Testis (tissue), 2 donors: ENCODE measurements at regions not wholly inside any gene's neighbourhood (a gene's known extent, or its start where the extent isn't known, plus 50 kb on each side); places are given as distances from the start of the nearest gene placed in this dataset.

Source experiments
- POLR2A ChIP-seq: fragments of 450-650 bp; IDR thresholded peaks from one replicate; pipeline ENCODE4 v1.6.1; 2017; ENCODE audit warnings: antibody characterized with exemption, mild to moderate bottlenecking, moderate library complexity
- TF ChIP-seq, protein P1 (sequence below), 3 experiments: fragments of 450-650 bp in 2 of 3; fragments of 200-600 bp in 1 of 3; sonication (generic) in 1 of 3; IDR thresholded peaks; one replicate each; pipeline ENCODE4 v1.5.1; 2016 to 2019; ENCODE audit warnings: antibody characterized with exemption in 3 of 3, mild to moderate bottlenecking in 2 of 3, moderate library complexity in 1 of 3

GRCh38 chr4:4805887-4806286 is 53.6 kb upstream of the MSX1 start:
- TF ChIP-seq POLR2A, result no peak
- TF ChIP-seq, protein P1, sequence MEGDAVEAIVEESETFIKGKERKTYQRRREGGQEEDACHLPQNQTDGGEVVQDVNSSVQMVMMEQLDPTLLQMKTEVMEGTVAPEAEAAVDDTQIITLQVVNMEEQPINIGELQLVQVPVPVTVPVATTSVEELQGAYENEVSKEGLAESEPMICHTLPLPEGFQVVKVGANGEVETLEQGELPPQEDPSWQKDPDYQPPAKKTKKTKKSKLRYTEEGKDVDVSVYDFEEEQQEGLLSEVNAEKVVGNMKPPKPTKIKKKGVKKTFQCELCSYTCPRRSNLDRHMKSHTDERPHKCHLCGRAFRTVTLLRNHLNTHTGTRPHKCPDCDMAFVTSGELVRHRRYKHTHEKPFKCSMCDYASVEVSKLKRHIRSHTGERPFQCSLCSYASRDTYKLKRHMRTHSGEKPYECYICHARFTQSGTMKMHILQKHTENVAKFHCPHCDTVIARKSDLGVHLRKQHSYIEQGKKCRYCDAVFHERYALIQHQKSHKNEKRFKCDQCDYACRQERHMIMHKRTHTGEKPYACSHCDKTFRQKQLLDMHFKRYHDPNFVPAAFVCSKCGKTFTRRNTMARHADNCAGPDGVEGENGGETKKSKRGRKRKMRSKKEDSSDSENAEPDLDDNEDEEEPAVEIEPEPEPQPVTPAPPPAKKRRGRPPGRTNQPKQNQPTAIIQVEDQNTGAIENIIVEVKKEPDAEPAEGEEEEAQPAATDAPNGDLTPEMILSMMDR (IDR thresholded peaks at IDR 0.05), result no peak
